AG09319 (cell line): ENCODE measurements at regions not wholly inside any gene's neighbourhood (a gene's known extent, or its start where the extent isn't known, plus 50 kb on each side); places are given as distances from the start of the nearest gene placed in this dataset.

ENCODE experiments used
- DNase-seq: peaks from one replicate; pipeline ENCODE4 v3.0.0-alpha.2; 2010; ENCODE audit warnings: low read depth; ENCODE audit errors: extremely low read depth
- TF ChIP-seq, protein P1 (sequence below): IDR thresholded peaks from 2 replicates; pipeline ENCODE4 v1.5.1; 2011; ENCODE audit warnings: low read depth, mild to moderate bottlenecking, inconsistent platforms, low read length, moderate library complexity

DNA sequence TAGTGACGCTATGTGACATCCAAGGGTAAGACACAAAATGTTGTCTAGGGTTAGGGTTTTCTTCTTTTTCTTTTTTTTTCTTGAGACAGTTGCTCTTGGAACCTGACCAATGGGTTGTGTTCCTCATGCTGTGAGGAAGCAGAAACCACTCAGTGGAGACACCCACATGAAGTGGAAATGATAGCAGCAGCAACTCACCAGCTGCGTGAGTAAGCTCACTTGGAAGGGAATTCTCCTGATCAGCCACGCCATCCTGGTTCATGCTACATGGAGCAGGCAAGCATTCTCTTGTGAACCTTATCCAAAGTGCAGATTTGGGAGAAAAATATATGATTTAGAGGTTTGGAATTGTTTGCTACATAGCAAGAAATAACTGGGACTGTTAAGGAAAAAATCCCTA is 863.7 kb downstream of the EPHA4 start:
- peak; percentile 54 for DNase-seq
- TF ChIP-seq, protein P1, sequence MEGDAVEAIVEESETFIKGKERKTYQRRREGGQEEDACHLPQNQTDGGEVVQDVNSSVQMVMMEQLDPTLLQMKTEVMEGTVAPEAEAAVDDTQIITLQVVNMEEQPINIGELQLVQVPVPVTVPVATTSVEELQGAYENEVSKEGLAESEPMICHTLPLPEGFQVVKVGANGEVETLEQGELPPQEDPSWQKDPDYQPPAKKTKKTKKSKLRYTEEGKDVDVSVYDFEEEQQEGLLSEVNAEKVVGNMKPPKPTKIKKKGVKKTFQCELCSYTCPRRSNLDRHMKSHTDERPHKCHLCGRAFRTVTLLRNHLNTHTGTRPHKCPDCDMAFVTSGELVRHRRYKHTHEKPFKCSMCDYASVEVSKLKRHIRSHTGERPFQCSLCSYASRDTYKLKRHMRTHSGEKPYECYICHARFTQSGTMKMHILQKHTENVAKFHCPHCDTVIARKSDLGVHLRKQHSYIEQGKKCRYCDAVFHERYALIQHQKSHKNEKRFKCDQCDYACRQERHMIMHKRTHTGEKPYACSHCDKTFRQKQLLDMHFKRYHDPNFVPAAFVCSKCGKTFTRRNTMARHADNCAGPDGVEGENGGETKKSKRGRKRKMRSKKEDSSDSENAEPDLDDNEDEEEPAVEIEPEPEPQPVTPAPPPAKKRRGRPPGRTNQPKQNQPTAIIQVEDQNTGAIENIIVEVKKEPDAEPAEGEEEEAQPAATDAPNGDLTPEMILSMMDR: no peak

DNA sequence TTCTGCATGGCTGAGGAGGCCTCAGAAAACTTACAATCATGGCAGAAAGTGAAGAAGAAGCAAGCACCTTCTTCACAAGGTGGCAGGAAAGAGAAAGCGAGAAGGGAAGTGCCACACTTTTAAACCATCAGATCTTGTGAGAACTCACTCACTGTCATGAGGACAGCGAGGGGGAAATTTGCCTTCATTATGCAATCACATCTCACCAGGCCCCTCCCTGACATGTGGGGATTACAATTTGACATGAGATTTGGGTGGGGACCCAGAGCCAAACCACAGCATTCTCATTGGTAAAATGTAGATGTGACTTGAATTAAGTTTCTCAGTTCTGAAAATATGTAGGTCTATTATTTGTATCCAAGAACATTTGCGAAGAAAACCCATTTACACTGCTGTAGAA is 854.8 kb downstream of the EPHA4 start:
- DNase-seq: no peak
- TF ChIP-seq, protein P1: no peak

DNA sequence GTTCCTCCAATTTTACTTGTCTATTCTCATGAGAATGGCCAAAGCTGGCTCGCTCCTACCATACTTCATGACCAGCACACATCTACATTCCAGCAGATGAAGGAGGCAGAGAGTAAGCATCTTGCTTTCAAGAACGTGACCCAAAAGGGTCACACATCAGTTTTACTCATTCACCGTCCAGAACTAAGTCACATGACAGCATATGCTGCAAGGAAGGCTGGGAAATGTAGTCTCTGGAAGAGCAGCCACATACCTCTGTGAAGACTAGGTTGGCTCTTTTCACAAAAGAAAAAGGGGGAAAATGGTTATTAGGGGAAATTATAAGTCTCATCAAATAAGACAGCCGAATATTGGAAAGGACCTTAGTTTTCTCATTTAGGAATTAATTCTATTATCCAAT is 835.3 kb downstream of the EPHA4 start:
- TF ChIP-seq, protein P1: no peak
- DNase-seq: no peak

DNA sequence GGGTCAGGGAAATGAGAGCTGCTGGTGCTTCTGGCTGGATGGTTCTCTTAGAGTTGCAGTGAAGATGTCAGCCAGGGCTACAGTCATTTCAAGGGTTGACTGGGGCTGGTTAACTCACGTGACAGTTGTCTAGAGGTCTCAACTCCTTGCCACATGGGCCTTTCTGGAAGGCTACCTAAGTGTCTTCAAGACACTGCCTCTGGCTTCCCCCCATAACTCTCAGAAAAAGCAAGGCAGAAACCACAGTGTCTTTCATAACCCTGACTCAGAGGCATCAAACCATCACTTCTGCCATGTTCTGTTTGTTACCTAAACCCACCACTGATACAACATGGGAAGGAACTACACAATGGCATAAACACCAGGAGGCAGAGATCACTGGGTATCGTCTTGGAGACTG is 828.9 kb downstream of the EPHA4 start:
- DNase-seq: no peak
- TF ChIP-seq, protein P1: no peak

DNA sequence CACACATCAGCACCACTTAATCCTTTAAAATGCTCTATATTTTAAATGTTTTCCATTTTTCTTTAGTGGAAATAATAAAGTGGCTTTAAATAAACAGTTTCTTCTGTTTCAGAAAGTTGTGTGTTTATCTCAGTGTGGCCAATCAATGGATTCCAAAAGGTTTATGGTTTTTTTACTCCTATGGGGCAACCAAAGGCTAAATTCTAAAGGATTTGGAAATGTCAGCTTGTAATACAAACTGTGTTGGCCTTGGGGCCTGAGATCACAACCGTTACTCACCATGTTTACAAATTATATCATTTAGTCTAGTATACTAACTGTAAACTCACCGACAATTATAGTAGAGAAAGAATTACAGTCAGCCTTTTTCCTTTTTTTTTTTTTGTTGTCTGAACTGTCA is 827.2 kb downstream of the EPHA4 start:
- TF ChIP-seq, protein P1: no peak
- DNase-seq: peak; percentile 35

DNA sequence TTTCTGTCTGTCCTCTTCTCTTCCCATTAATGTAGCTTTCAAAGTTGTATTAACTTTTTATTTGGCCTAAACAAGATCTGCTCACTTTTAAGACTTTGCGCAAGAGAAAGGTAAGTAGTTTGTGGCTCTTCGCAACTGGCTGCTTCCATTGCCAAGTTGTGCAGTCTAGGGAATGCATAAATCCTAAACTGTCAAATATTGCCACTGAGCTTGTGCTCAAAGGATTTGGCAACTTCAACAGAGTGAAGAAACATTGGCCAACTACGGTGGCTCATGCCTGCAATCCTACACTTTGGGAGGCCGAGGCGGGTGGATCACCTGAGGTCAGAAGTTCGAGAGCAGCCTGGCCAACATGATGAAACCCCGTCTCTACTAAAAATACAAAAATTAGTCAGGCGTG is 826.4 kb downstream of the EPHA4 start:
- TF ChIP-seq, protein P1: no peak
- no peak for DNase-seq

DNA sequence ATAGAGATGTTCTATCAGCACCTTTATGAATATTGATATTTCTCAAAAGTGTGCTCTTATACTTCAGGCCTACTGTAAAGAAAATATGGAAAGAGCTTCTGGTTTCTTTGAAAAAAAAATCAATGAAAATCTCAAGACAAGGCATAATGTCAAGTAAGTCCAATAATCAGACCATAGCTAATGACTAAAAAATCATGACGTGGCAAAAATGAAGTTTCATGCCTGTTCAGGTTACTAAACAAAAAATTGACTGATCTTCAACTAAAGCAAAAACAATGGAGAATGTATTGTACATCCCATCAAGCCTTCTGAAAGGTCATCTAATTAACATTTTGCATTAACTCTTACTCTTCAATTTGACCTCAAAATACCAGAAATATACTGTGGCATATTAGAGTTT is 824.4 kb downstream of the EPHA4 start:
- TF ChIP-seq, protein P1: no peak
- no peak for DNase-seq
